WERI-Rb-1 (cell line): ENCODE measurements at regions not wholly inside any gene's neighbourhood (a gene's known extent, or its start where the extent isn't known, plus 50 kb on each side); places are given as distances from the start of the nearest gene placed in this dataset.

Experiments used
- DNase-seq: peaks from one replicate; pipeline ENCODE4 v3.0.0-alpha.2; 2020
- H3K27ac ChIP-seq: fragments of 250-450 bp; sonication (Bioruptor Pico); 2 replicates; pipeline ENCODE4 v1.5.1; 2020; ENCODE audit warnings: mild to moderate bottlenecking, moderate library complexity
- H3K27me3 ChIP-seq: fragments of 250-450 bp; sonication (Bioruptor Pico); 2 replicates; pipeline ENCODE4 v1.5.1; 2021; ENCODE audit warnings: mild to moderate bottlenecking, low read depth, moderate library complexity; ENCODE audit not compliant: insufficient read depth, severe bottlenecking
- H3K36me3 ChIP-seq: fragments of 250-450 bp; sonication (Bioruptor Pico); 2 replicates; pipeline ENCODE4 v1.5.1; 2020; ENCODE audit warnings: mild to moderate bottlenecking, moderate library complexity
- H3K4me3 ChIP-seq: 2 replicates; pipeline ENCODE4 v1.5.1; 2011; ENCODE audit warnings: low read depth, mild to moderate bottlenecking, control low read depth, low read length
- H3K9me3 ChIP-seq: fragments of 250-450 bp; sonication (Bioruptor Pico); 2 replicates; pipeline ENCODE4 v1.5.1; 2021; ENCODE audit warnings: mild to moderate bottlenecking, moderate library complexity; ENCODE audit not compliant: severe bottlenecking
- TF ChIP-seq, protein P1 (sequence below): IDR thresholded peaks from 2 replicates; pipeline ENCODE4 v1.5.1; 2011; ENCODE audit warnings: low read depth, mild to moderate bottlenecking, control low read depth, inconsistent platforms, low read length

DNA sequence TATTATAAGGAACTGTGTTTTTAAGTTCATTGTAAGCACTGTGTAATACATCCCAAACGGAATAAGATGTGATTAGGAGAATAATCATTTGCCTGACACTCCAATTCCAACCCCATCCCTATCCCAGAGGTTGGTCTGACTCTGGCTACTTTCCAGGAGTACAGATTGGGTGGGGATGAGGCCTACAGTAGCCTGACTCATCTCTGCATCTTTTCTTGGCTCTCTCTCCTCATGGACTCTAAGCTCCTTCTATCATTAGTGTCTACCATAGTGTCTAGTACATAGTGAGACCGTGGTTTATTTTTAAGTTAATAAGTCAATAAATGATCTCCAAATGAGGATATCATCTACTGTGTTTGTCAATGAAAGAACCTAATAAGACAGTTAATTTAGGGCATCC is 92.2 kb upstream of the CNKSR3 start:
- H3K4me3 ChIP-seq: no peak overlapping the region
- TF ChIP-seq, protein P1, sequence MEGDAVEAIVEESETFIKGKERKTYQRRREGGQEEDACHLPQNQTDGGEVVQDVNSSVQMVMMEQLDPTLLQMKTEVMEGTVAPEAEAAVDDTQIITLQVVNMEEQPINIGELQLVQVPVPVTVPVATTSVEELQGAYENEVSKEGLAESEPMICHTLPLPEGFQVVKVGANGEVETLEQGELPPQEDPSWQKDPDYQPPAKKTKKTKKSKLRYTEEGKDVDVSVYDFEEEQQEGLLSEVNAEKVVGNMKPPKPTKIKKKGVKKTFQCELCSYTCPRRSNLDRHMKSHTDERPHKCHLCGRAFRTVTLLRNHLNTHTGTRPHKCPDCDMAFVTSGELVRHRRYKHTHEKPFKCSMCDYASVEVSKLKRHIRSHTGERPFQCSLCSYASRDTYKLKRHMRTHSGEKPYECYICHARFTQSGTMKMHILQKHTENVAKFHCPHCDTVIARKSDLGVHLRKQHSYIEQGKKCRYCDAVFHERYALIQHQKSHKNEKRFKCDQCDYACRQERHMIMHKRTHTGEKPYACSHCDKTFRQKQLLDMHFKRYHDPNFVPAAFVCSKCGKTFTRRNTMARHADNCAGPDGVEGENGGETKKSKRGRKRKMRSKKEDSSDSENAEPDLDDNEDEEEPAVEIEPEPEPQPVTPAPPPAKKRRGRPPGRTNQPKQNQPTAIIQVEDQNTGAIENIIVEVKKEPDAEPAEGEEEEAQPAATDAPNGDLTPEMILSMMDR: no peak
- no peak overlapping the region for H3K27ac ChIP-seq
- H3K27me3 ChIP-seq: no peaks in the 10 kb centered on the region
- no peaks in the 10 kb centered on the region for H3K9me3 ChIP-seq
- no peak for DNase-seq
- no peaks in the 10 kb centered on the region for H3K36me3 ChIP-seq

DNA sequence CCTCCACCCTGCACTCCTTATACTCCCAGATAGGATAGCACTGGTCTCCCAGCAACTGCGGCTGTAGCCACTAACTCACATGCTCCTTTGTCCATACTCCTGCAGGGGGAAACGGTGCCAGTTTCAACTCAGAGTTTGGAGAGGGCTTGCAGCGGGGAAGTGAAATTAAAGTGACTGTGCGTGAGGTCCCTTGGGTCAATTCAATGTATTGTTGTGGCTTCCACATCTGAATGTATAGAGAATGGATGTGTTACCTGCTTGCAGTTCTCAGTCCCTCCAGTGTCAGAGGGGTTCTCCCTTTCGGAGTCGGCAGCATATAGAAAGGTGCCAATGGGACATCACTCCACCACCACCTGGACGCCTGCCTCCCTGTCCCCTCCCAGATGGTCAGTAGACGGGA is 93.6 kb upstream of the CNKSR3 start:
- Histone ChIP-seq H3K4me3 (no peak overlapping the region), H3K36me3 (no peaks in the 10 kb centered on the region), H3K27me3 (no peaks in the 10 kb centered on the region), H3K27ac (no peak overlapping the region), H3K9me3 (no peaks in the 10 kb centered on the region)
- TF ChIP-seq, protein P1: no peak
- no peak for DNase-seq

DNA sequence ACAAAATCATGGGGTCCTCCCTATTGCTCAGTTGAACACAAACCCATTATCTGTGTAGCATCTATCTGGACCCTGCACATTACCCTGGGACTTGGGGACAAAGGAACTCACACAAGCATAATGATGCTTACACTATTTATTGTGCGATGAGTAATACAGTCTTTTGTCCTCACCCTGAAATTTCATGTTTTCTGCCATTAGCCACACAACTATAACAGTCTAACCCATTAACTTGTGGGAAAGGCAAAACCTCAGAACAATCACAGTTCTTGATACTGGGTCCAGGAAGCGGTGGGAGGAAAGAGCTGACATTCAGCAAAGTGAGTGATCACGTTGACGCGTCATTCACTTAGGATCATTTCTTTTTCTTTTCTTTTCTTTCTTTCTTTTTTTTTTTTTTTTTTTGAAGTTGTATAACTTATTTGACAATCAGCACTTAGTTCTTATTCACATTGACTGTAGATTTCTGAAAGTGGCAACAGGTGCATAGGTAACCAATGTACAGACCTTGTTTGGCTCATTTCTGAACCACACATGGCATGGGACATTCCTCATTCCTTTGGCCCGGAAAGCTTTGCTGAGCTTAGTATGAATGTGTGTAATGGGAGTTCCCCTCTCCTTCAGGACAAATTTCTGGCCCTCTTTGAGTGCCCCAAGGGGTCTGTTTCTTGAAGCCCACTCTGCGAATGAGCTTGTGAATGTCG is 94.8 kb upstream of the CNKSR3 start:
- TF ChIP-seq, protein P1: no peak
- no peak overlapping the region for H3K27ac ChIP-seq
- no peak for DNase-seq
- H3K27me3 ChIP-seq: no peaks in the 10 kb centered on the region
- no peaks in the 10 kb centered on the region for H3K36me3 ChIP-seq
- H3K4me3 ChIP-seq: no peak overlapping the region
- no peaks in the 10 kb centered on the region for H3K9me3 ChIP-seq

DNA sequence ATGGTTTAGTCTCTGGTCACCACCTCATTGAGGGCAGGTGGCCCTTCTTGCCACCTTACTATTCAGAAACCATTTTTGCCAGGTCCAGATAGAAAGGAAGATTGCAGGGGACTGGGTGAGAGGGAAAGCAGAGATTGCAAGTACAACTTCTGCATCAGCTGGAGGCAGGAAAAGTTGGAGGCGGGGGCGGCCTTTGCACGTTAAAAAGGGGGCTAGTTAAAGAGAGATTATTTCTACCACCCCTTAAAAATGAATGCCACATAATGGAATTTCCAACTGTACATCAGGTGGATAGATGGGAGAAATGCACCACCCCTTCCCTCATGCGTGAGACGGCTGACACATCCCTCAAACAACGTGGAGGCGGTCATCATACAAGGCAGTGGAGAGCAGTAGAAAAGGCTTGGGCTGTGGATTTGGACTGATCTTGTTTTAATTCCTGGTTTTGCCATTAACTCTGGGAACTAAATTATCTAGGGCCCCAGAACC is 95.4 kb upstream of the CNKSR3 start:
- TF ChIP-seq, protein P1: no peak
- no peaks in the 10 kb centered on the region for H3K27me3 ChIP-seq
- H3K36me3 ChIP-seq: no peaks in the 10 kb centered on the region
- no peaks in the 10 kb centered on the region for H3K9me3 ChIP-seq
- H3K27ac ChIP-seq: no peak overlapping the region
- H3K4me3 ChIP-seq: no peak overlapping the region
- no peak for DNase-seq

DNA sequence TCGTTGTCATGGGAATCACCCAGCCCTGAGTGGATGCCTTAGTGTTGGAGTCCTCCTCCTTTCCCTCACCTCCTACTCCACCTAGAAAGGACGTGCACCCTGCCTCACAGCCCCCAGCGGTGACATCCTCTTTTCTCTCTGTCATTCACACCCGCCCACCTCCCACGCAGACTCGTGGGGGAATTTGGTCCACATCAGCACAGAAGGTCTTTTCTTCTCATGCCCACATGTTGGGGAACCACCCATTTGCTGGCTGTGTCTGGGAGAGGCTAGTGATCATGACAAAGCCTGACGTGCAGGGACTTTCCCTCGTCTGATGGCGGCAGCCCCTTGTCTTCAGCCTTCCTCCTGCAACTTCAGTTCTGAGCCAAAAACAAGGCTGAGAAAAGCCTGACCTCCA is 96.0 kb upstream of the CNKSR3 start:
- Histone ChIP-seq H3K36me3 (no peaks in the 10 kb centered on the region), H3K27ac (no peak overlapping the region), H3K9me3 (no peaks in the 10 kb centered on the region), H3K4me3 (no peak overlapping the region), H3K27me3 (no peaks in the 10 kb centered on the region)
- TF ChIP-seq, protein P1: no peak
- no peak for DNase-seq

DNA sequence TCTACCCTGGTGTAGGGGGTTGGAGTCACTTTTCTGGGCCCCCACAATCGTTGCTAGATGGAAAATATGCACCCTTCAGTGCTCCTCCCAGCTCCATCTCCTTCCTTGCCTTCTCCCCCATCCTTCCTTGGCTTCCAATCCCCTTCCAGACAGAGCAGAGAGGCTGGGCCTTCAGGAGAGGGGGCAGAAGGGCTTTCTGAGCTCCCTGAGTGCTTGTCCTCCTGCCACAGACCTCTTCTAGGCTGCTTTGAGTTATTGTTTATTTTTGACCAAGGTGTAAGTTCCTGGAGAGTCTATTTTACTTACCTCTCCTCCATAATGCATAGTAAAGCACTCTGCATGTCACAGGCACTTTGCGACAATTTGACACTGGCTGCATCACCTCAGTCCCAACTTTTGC is 96.4 kb upstream of the CNKSR3 start:
- DNase-seq: no peak
- TF ChIP-seq, protein P1: no peak
- H3K27ac ChIP-seq: no peak overlapping the region
- H3K4me3 ChIP-seq: no peak overlapping the region
- H3K9me3 ChIP-seq: no peaks in the 10 kb centered on the region
- H3K27me3 ChIP-seq: no peaks in the 10 kb centered on the region
- no peaks in the 10 kb centered on the region for H3K36me3 ChIP-seq
